ENCODE measurements at regions not wholly inside any gene's neighbourhood (a gene's known extent, or its start where the extent isn't known, plus 50 kb on each side); places are given as distances from the start of the nearest gene placed in this dataset.

- TF ChIP-seq, protein P1, sequence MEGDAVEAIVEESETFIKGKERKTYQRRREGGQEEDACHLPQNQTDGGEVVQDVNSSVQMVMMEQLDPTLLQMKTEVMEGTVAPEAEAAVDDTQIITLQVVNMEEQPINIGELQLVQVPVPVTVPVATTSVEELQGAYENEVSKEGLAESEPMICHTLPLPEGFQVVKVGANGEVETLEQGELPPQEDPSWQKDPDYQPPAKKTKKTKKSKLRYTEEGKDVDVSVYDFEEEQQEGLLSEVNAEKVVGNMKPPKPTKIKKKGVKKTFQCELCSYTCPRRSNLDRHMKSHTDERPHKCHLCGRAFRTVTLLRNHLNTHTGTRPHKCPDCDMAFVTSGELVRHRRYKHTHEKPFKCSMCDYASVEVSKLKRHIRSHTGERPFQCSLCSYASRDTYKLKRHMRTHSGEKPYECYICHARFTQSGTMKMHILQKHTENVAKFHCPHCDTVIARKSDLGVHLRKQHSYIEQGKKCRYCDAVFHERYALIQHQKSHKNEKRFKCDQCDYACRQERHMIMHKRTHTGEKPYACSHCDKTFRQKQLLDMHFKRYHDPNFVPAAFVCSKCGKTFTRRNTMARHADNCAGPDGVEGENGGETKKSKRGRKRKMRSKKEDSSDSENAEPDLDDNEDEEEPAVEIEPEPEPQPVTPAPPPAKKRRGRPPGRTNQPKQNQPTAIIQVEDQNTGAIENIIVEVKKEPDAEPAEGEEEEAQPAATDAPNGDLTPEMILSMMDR (IDR thresholded peaks at IDR 0.05; ENCODE audit: poor library complexity, severe bottlenecking): no peak
- TF ChIP-seq TAF1 (IDR thresholded peaks at IDR 0.05; ENCODE audit: low read depth) (no peak), EZH2 (IDR thresholded peaks at IDR 0.05; ENCODE audit: borderline replicate concordance, insufficient read depth, low read length, poor library complexity, severe bottlenecking) (no peak), POLR2AphosphoS5 (IDR thresholded peaks at IDR 0.05) (no peak), EP300 (conservative IDR thresholded peaks at IDR 0.05; ENCODE audit: poor library complexity, severe bottlenecking) (no peak), SMC3 (conservative IDR thresholded peaks at IDR 0.05; ENCODE audit: poor library complexity) (no peak), MXI1 (conservative IDR thresholded peaks at IDR 0.05; ENCODE audit: poor library complexity, severe bottlenecking) (no peak), RAD21 (conservative IDR thresholded peaks at IDR 0.05) (no peak)
- TF ChIP-seq, protein P2, sequence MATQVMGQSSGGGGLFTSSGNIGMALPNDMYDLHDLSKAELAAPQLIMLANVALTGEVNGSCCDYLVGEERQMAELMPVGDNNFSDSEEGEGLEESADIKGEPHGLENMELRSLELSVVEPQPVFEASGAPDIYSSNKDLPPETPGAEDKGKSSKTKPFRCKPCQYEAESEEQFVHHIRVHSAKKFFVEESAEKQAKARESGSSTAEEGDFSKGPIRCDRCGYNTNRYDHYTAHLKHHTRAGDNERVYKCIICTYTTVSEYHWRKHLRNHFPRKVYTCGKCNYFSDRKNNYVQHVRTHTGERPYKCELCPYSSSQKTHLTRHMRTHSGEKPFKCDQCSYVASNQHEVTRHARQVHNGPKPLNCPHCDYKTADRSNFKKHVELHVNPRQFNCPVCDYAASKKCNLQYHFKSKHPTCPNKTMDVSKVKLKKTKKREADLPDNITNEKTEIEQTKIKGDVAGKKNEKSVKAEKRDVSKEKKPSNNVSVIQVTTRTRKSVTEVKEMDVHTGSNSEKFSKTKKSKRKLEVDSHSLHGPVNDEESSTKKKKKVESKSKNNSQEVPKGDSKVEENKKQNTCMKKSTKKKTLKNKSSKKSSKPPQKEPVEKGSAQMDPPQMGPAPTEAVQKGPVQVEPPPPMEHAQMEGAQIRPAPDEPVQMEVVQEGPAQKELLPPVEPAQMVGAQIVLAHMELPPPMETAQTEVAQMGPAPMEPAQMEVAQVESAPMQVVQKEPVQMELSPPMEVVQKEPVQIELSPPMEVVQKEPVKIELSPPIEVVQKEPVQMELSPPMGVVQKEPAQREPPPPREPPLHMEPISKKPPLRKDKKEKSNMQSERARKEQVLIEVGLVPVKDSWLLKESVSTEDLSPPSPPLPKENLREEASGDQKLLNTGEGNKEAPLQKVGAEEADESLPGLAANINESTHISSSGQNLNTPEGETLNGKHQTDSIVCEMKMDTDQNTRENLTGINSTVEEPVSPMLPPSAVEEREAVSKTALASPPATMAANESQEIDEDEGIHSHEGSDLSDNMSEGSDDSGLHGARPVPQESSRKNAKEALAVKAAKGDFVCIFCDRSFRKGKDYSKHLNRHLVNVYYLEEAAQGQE (IDR thresholded peaks at IDR 0.05; ENCODE audit: borderline replicate concordance): no peak
Measured at GRCh38 chr2:136377423-136378382, 259.8 kb upstream of the CXCR4 start.

Data from neural cell (in vitro differentiated cells).